OCI-LY7 (cell line): ENCODE measurements at regions not wholly inside any gene's neighbourhood (a gene's known extent, or its start where the extent isn't known, plus 50 kb on each side); places are given as distances from the start of the nearest gene placed in this dataset.

Experiments used
- BruUV-seq: library from RNA; stranded (reverse); fragments of 400-500 nt; replicated peaks from 2 replicates; lab custom pipeline; 2021; lab: Mats Ljungman, UMichigan
- CTCF ChIA-PET: fragments of 300-600 bp; sonication (Branson Sonifier 250); formaldehyde crosslinking; loops from one replicate; lab custom pipeline; 2022; ENCODE audit warnings: antibody characterized with exemption; ENCODE audit not compliant: unreplicated experiment; lab: Charles Lee
- POLR2A ChIA-PET: fragments of 300-600 bp; sonication (Branson Sonifier 250); formaldehyde crosslinking; loops from one replicate; lab custom pipeline; 2022; ENCODE audit warnings: antibody characterized with exemption; lab: Charles Lee
- DNase-seq: peaks from one replicate; pipeline ENCODE4 v3.0.0-alpha.2; 2015; ENCODE audit warnings: low spot score
- H2AFZ ChIP-seq: fragments of 200-600 bp; sonication (generic), shearing (Covaris generic); 2 replicates; pipeline ENCODE4 v1.6.1; 2014; ENCODE audit warnings: mild to moderate bottlenecking, antibody characterized with exemption, low read length, moderate library complexity
- H3K27ac ChIP-seq: fragments of 200-600 bp; sonication (generic); 2 replicates; pipeline ENCODE4 v1.5.1; 2014; ENCODE audit warnings: mixed run types, low read depth, mild to moderate bottlenecking, moderate library complexity, low read length, inconsistent platforms; ENCODE audit not compliant: poor library complexity, severe bottlenecking
- H3K36me3 ChIP-seq: fragments of 200-600 bp; sonication (generic); 2 replicates; pipeline ENCODE4 v1.6.1; 2014; ENCODE audit warnings: mild to moderate bottlenecking, antibody characterized with exemption, low read length, moderate library complexity, mixed read lengths; ENCODE audit not compliant: insufficient read depth
- H3K4me1 ChIP-seq: fragments of 200-600 bp; sonication (generic); 2 replicates; pipeline ENCODE4 v1.5.1; 2014; ENCODE audit warnings: mild to moderate bottlenecking, low read length; ENCODE audit not compliant: insufficient read depth, poor library complexity, severe bottlenecking
- H3K4me2 ChIP-seq: fragments of 200-600 bp; sonication (generic); 2 replicates; pipeline ENCODE4 v1.6.1; 2014; ENCODE audit warnings: mild to moderate bottlenecking, low read length
- H3K4me3 ChIP-seq: fragments of 200-600 bp; sonication (generic); 2 replicates; pipeline ENCODE4 v1.5.1; 2014; ENCODE audit warnings: mild to moderate bottlenecking, low read depth, low read length; ENCODE audit not compliant: poor library complexity, severe bottlenecking
- H3K79me2 ChIP-seq: fragments of 200-600 bp; sonication (generic); 2 replicates; pipeline ENCODE4 v1.6.1; 2016; ENCODE audit warnings: low read depth, mild to moderate bottlenecking, low read length, moderate library complexity, mixed read lengths; ENCODE audit not compliant: insufficient read depth
- H3K9me2 ChIP-seq: fragments of 200-600 bp; sonication (generic); 2 replicates; pipeline ENCODE4 v1.6.1; 2016; ENCODE audit warnings: mild to moderate bottlenecking, low read length, mixed read lengths; ENCODE audit not compliant: insufficient read depth
- H3K9me3 ChIP-seq: fragments of 200-600 bp; sonication (generic); 2 replicates; pipeline ENCODE4 v1.6.1; 2014; ENCODE audit warnings: mild to moderate bottlenecking, mixed run types, low read length, mixed read lengths
- H4K20me1 ChIP-seq: fragments of 200-600 bp; sonication (generic); 2 replicates; pipeline ENCODE4 v1.6.1; 2014; ENCODE audit warnings: mild to moderate bottlenecking, antibody characterized with exemption, low read length, moderate library complexity, mixed read lengths; ENCODE audit not compliant: insufficient read depth
- CTCF ChIP-seq: fragments of 200-600 bp; sonication (generic); conservative IDR thresholded peaks from 2 replicates; pipeline ENCODE4 v1.5.1; 2014; ENCODE audit warnings: mild to moderate bottlenecking, antibody characterized with exemption, low read length, moderate library complexity, mixed read lengths
- EZH2phosphoT487 ChIP-seq: fragments of 200-600 bp; sonication (generic); IDR thresholded peaks from 2 replicates; pipeline ENCODE4 v1.6.1; 2018; ENCODE audit warnings: low read depth, borderline replicate concordance, mild to moderate bottlenecking, mixed run types, antibody characterized with exemption, low read length, moderate library complexity, mixed read lengths
- intact Hi-C: fragments of 100-400 bp; cut with micrococcal nuclease; formaldehyde crosslinking; loops from one replicate; pipeline ENCODE4 v1.10.0; 2022; ENCODE audit not compliant: unreplicated experiment

- Histone ChIP-seq H3K4me3 (no peak overlapping the region), H3K79me2 (no peaks in the 10 kb centered on the region), H3K4me1 (no peaks in the 10 kb centered on the region), H3K27ac (no peak overlapping the region), H2AFZ (no peak overlapping the region), H3K9me2 (no peaks in the 10 kb centered on the region), H4K20me1 (no peaks in the 10 kb centered on the region), H3K4me2 (no peak overlapping the region), H3K9me3 (no peaks in the 10 kb centered on the region), H3K36me3 (no peaks in the 10 kb centered on the region)
- ChIA-PET CTCF (no interaction called here), POLR2A (no interaction called here)
- TF ChIP-seq EZH2phosphoT487 (no peak), CTCF (no peak)
- DNase-seq: no peak
- no TSS peak for BruUV-seq
- intact Hi-C loops: loop anchor here (5.0 kb wide), 1 partner anchor 685 kb away; no protein-coding TSS in a partner anchor
These were observed 51.1 kb upstream of the SLC22A16 start for GRCh38 chr6:110527516-110527915.

- Histone ChIP-seq H3K4me3 (no peak overlapping the region), H3K4me1 (no peaks in the 10 kb centered on the region), H3K9me3 (no peaks in the 10 kb centered on the region), H4K20me1 (no peaks in the 10 kb centered on the region), H3K9me2 (no peaks in the 10 kb centered on the region), H3K36me3 (no peaks in the 10 kb centered on the region), H3K79me2 (no peaks in the 10 kb centered on the region), H3K27ac (no peak overlapping the region), H2AFZ (no peak overlapping the region), H3K4me2 (no peak overlapping the region)
- intact Hi-C loops: loop anchor here (5.0 kb wide), 1 partner anchor 686 kb away; no protein-coding TSS in a partner anchor
- no peak for DNase-seq
- TF ChIP-seq CTCF (no peak), EZH2phosphoT487 (no peak)
- ChIA-PET CTCF (no interaction called here), POLR2A (interaction anchor here (1.0 kb wide), 1 partner anchor 12 kb away, joined by 7 read pairs; no protein-coding TSS in a partner anchor)
- no TSS peak for BruUV-seq
These were observed 50.3 kb upstream of the SLC22A16 start for GRCh38 chr6:110526726-110527125.
